ENCODE measurements at regions not wholly inside any gene's neighbourhood (a gene's known extent, or its start where the extent isn't known, plus 50 kb on each side); places are given as distances from the start of the nearest gene placed in this dataset.

- no peak for DNase-seq
These were observed 256.7 kb upstream of the HES1 start for GRCh38 chr3:193879099-193879863.

GRCh38 chr3:193879864-193880242 lies 256.1 kb upstream of the HES1 start:
- no peak for DNase-seq

GRCh38 chr3:193882091-193882490 lies 253.9 kb upstream of the HES1 start:
- DNase-seq, result no peak

- no peak for DNase-seq
These were observed 252.4 kb upstream of the HES1 start for GRCh38 chr3:193883551-193883950.

- DNase-seq, result no peak
These were observed 251.9 kb upstream of the HES1 start for GRCh38 chr3:193884027-193884426.

- DNase-seq, result no peak
These were observed 251.3 kb upstream of the HES1 start for GRCh38 chr3:193884652-193885051.

- DNase-seq, result no peak
These were observed 250.1 kb upstream of the HES1 start for GRCh38 chr3:193885832-193886231.

GRCh38 chr3:193890016-193890897 lies 245.7 kb upstream of the HES1 start:
- DNase-seq, result no peak

GRCh38 chr3:193894121-193894863 lies 241.7 kb upstream of the HES1 start:
- no peak for DNase-seq

- no peak for DNase-seq
These were observed 240.5 kb upstream of the HES1 start for GRCh38 chr3:193895409-193895808.

- no peak for DNase-seq
These were observed 239.5 kb upstream of the HES1 start for GRCh38 chr3:193896419-193896818.

GRCh38 chr3:193897288-193897687 lies 238.7 kb upstream of the HES1 start:
- no peak for DNase-seq

- DNase-seq, result no peak
These were observed 238.2 kb upstream of the HES1 start for GRCh38 chr3:193897731-193898180.

- DNase-seq, result no peak
These were observed 236.9 kb upstream of the HES1 start for GRCh38 chr3:193899001-193899400.

GRCh38 chr3:193901007-193901406 lies 234.9 kb upstream of the HES1 start:
- DNase-seq, result no peak

GRCh38 chr3:193902607-193903511 lies 233.1 kb upstream of the HES1 start:
- DNase-seq, result no peak

- DNase-seq, result no peak
These were observed 232.5 kb upstream of the HES1 start for GRCh38 chr3:193903512-193903817.

GRCh38 chr3:193903966-193904365 lies 232.0 kb upstream of the HES1 start:
- DNase-seq, result no peak

- DNase-seq, result no peak
These were observed 230.2 kb upstream of the HES1 start for GRCh38 chr3:193905541-193906396.

GRCh38 chr3:193906849-193907410 lies 229.0 kb upstream of the HES1 start:
- DNase-seq, result no peak

GRCh38 chr3:193908181-193908744 lies 227.7 kb upstream of the HES1 start:
- DNase-seq, result no peak

All from NCI-H526 (cell line).